Endothelial cell (in vitro differentiated cells): ENCODE measurements at regions not wholly inside any gene's neighbourhood (a gene's known extent, or its start where the extent isn't known, plus 50 kb on each side); places are given as distances from the start of the nearest gene placed in this dataset.

ENCODE experiments used
- DNase-seq: peaks from one replicate; pipeline ENCODE4 v3.0.0; 2021; ENCODE audit warnings: low spot score
- H3K27ac Mint-ChIP-seq: one replicate; pipeline ENCODE4 v1.8.0; 2021; ENCODE audit warnings: mixed read lengths, inconsistent platforms; ENCODE audit not compliant: unreplicated experiment
- H3K27me3 Mint-ChIP-seq: one replicate; pipeline ENCODE4 v1.8.0; 2021; ENCODE audit warnings: mild to moderate bottlenecking, moderate library complexity, mixed read lengths, inconsistent platforms; ENCODE audit not compliant: unreplicated experiment
- H3K36me3 Mint-ChIP-seq: one replicate; pipeline ENCODE4 v1.8.0; 2021; ENCODE audit warnings: mild to moderate bottlenecking, low read depth, mixed read lengths, inconsistent platforms; ENCODE audit not compliant: unreplicated experiment
- H3K4me1 Mint-ChIP-seq: one replicate; pipeline ENCODE4 v1.8.0; 2021; ENCODE audit warnings: mild to moderate bottlenecking, mixed read lengths, inconsistent platforms; ENCODE audit not compliant: unreplicated experiment
- H3K4me3 Mint-ChIP-seq: one replicate; pipeline ENCODE4 v1.8.0; 2021; ENCODE audit warnings: mild to moderate bottlenecking, mixed read lengths, inconsistent platforms; ENCODE audit not compliant: unreplicated experiment
- H3K9me3 Mint-ChIP-seq: one replicate; pipeline ENCODE4 v1.8.0; 2021; ENCODE audit warnings: mixed read lengths, inconsistent platforms; ENCODE audit not compliant: unreplicated experiment
- TF ChIP-seq, protein P1 (sequence below): fragments of 200-600 bp; sonication (generic); IDR thresholded peaks from one replicate; pipeline ENCODE4 v1.5.0; 2021; ENCODE audit warnings: antibody characterized with exemption; ENCODE audit not compliant: unreplicated experiment

GRCh38 chr1:82454431-82454830 is 653.7 kb downstream of the ADGRL2 start:
- Mint-ChIP-seq H3K36me3 (no peaks in the 10 kb centered on the region), H3K27ac (no peak overlapping the region), H3K4me1 (no peaks in the 10 kb centered on the region), H3K4me3 (no peak overlapping the region), H3K9me3 (no peaks in the 10 kb centered on the region), H3K27me3 (peaks cover 2% of the 10 kb centered on the region)
- TF ChIP-seq, protein P1, sequence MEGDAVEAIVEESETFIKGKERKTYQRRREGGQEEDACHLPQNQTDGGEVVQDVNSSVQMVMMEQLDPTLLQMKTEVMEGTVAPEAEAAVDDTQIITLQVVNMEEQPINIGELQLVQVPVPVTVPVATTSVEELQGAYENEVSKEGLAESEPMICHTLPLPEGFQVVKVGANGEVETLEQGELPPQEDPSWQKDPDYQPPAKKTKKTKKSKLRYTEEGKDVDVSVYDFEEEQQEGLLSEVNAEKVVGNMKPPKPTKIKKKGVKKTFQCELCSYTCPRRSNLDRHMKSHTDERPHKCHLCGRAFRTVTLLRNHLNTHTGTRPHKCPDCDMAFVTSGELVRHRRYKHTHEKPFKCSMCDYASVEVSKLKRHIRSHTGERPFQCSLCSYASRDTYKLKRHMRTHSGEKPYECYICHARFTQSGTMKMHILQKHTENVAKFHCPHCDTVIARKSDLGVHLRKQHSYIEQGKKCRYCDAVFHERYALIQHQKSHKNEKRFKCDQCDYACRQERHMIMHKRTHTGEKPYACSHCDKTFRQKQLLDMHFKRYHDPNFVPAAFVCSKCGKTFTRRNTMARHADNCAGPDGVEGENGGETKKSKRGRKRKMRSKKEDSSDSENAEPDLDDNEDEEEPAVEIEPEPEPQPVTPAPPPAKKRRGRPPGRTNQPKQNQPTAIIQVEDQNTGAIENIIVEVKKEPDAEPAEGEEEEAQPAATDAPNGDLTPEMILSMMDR, result no peak
- DNase-seq, result no peak

GRCh38 chr1:82453511-82454185 is 652.9 kb downstream of the ADGRL2 start:
- H3K4me3 Mint-ChIP-seq, result no peak overlapping the region
- TF ChIP-seq, protein P1, result no peak
- no peaks in the 10 kb centered on the region for H3K9me3 Mint-ChIP-seq
- H3K4me1 Mint-ChIP-seq, result no peaks in the 10 kb centered on the region
- no peak overlapping the region for H3K27ac Mint-ChIP-seq
- no peak for DNase-seq
- no peaks in the 10 kb centered on the region for H3K36me3 Mint-ChIP-seq
- peaks cover 2% of the 10 kb centered on the region for H3K27me3 Mint-ChIP-seq

DNA sequence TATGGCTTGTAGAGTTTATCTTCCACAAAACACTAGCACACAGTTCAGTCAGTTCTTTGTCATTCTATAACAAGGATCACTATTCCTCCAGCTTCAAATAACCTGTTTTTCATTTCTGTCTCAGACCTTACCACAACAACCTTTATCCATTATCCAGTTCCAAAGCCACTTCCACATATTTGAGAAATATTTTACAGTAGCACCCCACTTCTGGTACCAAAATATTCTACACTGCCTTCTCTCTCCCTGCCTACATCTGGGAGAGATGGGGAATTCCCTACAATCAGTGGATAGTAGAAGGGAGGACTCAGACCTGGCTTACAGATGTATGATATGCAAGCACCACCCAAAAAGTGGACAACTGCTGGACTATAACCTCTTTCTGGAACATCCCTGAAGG is 651.4 kb downstream of the ADGRL2 start:
- peaks cover 6% of the 10 kb centered on the region for H3K4me1 Mint-ChIP-seq
- DNase-seq, result no peak
- H3K36me3 Mint-ChIP-seq, result no peaks in the 10 kb centered on the region
- peaks cover 2% of the 10 kb centered on the region for H3K27me3 Mint-ChIP-seq
- H3K9me3 Mint-ChIP-seq, result no peaks in the 10 kb centered on the region
- no peak overlapping the region for H3K27ac Mint-ChIP-seq
- H3K4me3 Mint-ChIP-seq, result no peak overlapping the region
- TF ChIP-seq, protein P1, result no peak

DNA sequence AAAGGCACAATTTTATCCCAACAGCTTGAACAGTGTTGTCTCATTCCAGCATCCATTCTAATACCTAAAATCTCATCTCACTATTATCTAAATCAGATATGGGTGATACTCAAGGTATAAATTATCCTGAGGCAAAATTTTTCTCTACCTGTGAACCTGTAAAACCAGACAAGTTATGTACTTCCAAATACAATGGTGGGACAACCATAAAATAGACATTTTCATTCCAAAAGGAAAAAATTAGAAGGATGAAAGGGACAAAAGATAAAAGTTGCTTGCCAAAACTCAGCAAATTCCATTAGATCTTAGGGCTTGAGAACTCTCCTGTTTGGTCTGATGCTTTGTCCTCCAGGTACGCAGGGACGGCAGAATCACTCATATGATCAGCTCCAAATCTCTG is 650.5 kb downstream of the ADGRL2 start:
- Mint-ChIP-seq H3K27me3 (peaks cover 2% of the 10 kb centered on the region), H3K4me3 (no peak overlapping the region), H3K4me1 (peaks cover 6% of the 10 kb centered on the region), H3K36me3 (no peaks in the 10 kb centered on the region), H3K9me3 (no peaks in the 10 kb centered on the region), H3K27ac (no peak overlapping the region)
- TF ChIP-seq, protein P1, result no peak
- no peak for DNase-seq

DNA sequence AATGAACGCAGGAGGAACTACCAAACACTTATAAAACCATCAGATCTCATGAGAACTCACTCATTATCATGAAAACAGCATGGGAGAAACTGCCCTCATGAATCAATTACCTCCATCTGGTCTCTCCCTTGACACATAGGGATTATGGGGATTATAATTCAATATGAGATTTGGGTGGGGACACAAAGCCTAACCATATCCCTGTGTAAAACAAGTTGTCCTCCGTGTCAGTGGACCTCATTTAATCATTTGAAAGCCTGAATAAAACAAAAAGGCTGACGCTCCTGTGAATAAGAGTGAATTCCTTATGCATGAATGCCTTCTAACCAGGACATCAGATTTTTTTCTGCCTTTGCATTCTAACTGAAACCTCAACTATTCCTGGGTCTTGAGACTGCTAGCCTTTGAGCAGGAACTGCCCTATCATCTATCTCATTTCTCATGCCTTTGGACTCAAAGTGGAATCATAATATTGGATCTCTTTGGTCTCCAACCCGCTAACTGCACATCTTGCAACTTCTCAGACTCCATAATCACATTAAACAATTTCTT is 648.8 kb downstream of the ADGRL2 start:
- Mint-ChIP-seq H3K36me3 (no peaks in the 10 kb centered on the region), H3K4me1 (peaks cover 6% of the 10 kb centered on the region), H3K4me3 (no peak overlapping the region), H3K27ac (no peak overlapping the region), H3K27me3 (peaks cover 2% of the 10 kb centered on the region), H3K9me3 (no peaks in the 10 kb centered on the region)
- no peak for DNase-seq
- TF ChIP-seq, protein P1, result no peak
